ENCODE measurements at regions not wholly inside any gene's neighbourhood (a gene's known extent, or its start where the extent isn't known, plus 50 kb on each side); places are given as distances from the start of the nearest gene placed in this dataset.
"Not testable (repeated sequence)": the region's sequence is repeated elsewhere in the genome, so short reads cannot be mapped to it uniquely, and the experiment has no call there.

DNA sequence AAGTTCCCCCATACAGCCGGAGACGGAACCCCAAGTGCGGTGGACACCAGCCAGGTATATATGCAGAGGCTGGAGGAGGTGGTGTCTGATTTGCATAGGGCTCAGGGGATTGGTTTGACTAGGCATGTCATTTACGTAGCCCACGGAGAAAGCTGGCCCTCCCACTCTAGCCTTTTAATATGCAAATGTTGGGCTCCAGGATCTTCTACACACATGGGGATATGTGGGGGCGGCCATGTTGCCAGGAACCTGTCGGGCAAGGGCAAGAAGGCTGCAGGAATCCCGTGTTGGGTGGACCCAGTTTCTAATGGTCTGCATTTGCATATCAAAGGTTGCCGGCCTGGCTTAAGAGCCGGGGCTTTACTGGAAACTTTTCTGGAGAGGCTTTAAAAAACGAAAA is 57.4 kb downstream of the FTHL17 start:
- not testable (repeated sequence) for DNase-seq

- DNase-seq, result no peak
These were observed 59.3 kb downstream of the FTHL17 start for GRCh38 chrX:31012509-31013025.

DNA sequence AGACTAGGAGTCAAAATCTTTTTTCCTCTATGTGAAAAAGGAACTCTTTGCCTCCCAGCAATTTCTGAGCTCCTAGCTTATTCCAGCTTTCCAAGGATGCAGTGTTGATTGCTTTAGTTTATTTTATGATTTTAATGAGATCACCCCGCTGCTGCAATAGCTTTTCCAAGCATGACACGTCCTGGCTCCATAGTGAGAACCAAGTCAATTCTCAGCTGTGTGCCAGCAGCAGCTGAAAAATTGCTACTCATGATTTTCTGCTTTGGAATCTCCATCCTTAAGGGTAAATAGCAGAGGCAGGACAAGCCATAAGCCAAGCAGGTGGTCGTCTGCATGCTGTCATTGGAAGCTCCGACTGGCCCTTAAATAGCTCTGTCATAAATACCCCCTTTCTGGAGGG is 64.5 kb downstream of the FTHL17 start:
- DNase-seq, result no peak

GRCh38 chrX:31006027-31006426 is 65.8 kb downstream of the FTHL17 start:
- no peak for DNase-seq

GRCh38 chrX:30997411-30997810 is 74.4 kb downstream of the FTHL17 start:
- no peak for DNase-seq

- no peak for DNase-seq
These were observed 76.1 kb downstream of the FTHL17 start for GRCh38 chrX:30995705-30996104.

DNA sequence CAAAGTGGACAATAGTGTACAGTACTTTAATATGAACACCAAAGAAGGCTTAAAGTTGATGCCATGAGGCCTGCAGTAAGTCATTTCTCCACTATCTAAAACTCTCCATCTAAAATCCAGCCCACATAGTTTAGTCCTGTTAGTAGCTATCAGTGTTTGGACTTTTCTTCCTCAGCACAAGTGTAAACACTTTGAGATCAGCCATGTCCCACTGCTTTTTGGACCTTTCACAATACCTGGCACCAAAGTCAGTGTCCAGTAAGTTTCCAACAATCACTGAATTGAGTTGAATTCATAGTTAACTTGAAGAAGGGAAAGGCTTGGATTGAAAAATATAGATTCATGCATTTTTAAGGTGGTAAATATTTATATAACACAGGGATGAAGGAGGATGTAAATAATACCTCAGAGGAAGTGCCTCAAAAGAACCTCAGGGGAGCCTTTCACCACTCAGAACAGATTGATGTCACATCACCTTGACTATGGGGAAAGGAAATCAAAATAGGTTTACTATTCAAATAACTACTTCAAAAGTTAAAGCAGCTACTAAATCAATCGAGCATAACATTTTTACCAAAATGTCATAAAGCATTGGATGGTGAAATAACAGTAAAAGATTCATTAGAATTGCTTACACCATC is 76.7 kb downstream of the FTHL17 start:
- no peak for DNase-seq

DNA sequence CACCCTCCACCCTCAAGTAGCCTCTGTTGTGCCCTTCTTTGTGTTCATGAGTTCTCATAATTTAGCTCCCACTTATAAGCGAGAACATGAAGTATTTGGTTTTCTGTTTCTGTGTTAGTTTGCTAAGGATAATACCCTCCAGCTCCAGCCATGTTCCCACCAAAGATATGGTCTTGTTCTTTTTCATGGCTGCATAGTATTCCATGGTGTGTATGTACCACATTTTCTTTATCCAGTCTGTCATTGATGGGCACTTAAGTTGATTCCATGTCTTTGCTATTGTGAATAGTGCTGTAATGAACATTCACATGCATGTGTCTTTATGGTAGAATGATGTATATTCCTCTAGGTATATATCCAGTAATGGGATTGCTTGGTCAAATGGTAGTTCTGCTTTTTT is 77.8 kb downstream of the FTHL17 start:
- not testable (repeated sequence) for DNase-seq

- DNase-seq, result no peak
These were observed 79.4 kb downstream of the FTHL17 start for GRCh38 chrX:30992381-30992904.

DNA sequence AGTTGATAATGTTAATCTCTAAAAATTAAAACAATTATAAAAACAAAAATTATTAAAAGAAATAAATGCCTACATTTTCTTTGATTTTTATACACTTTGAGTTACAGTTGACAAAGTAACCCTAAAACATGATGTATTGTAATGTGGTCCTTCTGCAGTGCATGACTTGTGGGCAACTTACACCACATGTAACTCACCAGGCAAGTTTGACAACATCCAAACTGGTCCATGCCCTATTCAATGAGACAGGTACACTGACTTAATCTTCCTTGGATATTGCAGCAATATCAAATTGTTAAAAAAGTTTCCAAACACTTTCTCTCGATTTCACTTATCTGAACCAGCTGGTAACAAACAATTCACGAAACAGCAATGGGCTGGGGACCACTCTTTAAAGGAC is 81.5 kb downstream of the FTHL17 start:
- no peak for DNase-seq

DNA sequence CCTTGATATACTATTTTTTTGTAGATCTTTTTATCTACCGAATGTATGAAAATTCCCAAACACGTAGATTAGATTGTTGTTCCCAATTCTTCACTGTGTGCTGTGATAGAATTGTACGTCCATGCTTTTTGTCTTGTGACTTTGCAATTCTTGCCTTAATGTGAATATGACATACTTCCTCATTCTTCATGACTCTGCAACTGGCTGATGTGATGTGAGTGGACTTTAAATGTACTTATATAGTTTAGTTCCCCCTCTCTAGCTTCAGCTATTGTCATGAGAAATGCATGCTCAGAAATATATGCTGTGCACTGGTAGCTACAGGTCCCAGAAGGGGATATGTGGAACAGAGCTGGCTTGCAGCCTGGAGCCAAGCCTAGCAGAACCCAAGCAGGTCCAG is 89.4 kb downstream of the FTHL17 start:
- DNase-seq, result no peak

GRCh38 chrX:30981968-30982367 is 89.9 kb downstream of the FTHL17 start:
- DNase-seq, result no peak

DNA sequence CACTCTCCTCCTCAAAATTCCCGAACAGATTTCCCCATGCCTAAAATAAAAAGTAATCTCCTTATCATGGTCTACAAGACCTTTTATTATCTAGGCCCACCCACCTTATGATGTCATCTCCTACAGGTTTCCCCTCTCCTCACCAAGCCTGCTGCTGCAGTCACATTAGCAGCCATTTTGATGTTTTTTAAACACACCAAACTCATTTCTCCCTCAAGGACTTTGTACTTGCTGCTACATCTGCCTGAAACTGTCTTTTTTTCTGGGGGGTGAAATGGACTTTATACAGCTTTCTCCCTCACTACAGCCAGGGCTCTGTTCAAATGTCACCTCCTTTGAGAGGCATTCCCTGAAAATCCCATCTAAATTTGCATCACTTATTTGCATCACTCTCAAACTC is 90.2 kb upstream of the TAB3 start:
- DNase-seq, result no peak

GRCh38 chrX:30975467-30975866 is 86.4 kb upstream of the TAB3 start:
- DNase-seq, result no peak

DNA sequence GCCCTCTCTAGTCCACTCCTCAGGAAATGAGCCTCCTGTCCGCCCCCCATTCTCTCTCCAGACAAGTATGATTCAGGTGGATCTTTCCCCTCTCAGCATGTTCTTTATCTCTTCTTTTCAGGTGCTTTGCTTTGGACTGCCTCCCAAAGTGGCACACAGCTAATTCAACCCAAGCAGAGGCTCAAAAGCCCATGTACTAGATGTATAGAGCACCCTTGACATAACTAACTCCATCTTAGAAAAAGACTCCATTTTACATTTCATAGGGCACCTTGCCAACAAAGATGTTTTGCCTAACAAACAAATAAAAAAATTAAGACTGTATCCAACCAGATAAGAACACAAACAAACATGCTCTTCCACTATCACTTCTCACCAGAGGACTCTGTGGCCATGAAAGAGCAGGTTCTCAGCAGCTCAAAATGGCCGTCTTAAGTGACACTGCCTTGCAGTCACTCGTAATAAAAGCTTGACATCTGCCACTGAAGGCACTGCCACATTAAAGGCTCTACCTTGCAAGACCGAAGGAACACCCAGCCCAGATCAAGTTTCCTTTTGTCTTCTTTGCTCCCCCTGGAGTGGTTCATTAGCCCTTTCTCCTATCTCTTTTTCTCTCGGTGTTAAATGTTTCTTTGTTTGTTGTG is 84.9 kb upstream of the TAB3 start:
- DNase-seq, result no peak

- peak; percentile 27 for DNase-seq
These were observed 82.9 kb upstream of the TAB3 start for GRCh38 chrX:30971774-30972603.

DNA sequence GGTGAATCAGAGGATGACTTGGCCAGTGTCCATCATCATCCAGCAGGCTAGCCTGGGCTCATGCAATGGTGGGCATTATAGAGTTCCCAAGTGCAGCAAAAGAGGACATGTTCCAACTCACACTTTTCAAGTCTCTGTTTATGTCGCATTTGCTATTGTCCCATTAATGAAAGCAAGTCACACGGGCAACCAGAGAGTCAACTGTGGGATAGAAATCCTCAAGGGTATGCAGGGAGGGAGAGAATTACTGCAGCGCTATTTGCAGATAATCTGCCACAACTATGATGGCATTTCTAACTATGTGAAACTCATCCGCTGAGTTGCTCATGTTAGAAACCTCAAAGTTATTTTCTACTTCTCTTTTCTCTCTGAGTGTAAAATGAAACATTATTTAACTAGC is 78.5 kb upstream of the TAB3 start:
- no peak for DNase-seq

GRCh38 chrX:30965767-30966166 is 76.7 kb upstream of the TAB3 start:
- DNase-seq, result no peak

GRCh38 chrX:30961387-30962174 is 72.5 kb upstream of the TAB3 start:
- DNase-seq, result no peak

- no peak for DNase-seq
These were observed 68.7 kb upstream of the TAB3 start for GRCh38 chrX:30957753-30958152.

DNA sequence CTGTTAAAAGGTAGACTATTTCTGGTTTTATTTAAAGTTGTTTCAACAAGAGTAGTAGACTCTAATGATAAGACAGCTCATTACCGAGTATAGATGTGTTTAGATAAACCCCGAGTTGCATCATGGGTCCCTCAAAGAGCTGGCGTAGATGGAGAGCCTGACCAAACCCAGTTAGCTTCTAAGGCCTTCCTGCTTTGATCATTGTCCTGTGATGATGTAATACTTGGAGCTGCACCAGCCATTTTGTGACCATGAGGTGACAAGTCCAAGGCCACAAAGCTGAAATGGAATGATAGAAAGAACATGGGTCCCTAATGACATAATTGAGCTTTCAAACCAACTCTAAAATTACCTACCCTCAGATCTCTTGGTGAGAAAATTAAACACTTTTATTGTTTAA is 66.6 kb upstream of the TAB3 start:
- no peak for DNase-seq

GRCh38 chrX:30951003-30951402 is 61.9 kb upstream of the TAB3 start:
- DNase-seq, result no peak

- DNase-seq, result no peak
These were observed 61.3 kb upstream of the TAB3 start for GRCh38 chrX:30950391-30950790.
